ENCODE measurements at regions not wholly inside any gene's neighbourhood (a gene's known extent, or its start where the extent isn't known, plus 50 kb on each side); places are given as distances from the start of the nearest gene placed in this dataset.

DNA sequence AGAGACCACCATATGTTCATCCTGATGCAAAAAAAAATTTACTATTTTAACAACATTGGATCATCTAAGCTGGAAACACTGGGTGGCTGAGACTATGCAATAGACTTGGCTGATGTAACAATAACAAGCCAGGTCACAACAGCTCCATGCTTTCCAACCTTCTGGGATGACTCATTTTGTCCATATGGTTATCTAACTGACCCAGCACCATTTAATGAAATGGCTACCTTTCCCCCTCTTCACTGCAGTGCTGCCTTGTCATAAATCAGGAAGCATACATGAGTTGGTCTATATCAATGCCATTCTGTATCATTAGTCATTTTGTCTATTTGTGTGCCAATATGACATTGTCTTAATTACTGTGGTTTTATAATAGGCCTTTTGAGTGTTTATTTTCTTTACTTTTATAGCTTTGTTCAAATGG lies 217.6 kb upstream of the KCNJ16 start (continued):
- TF ChIP-seq FOXK1 (CRISPR knock-in tag; IDR thresholded peaks at IDR 0.05; ENCODE audit: borderline replicate concordance), result no peak
- TF ChIP-seq HES1 (IDR thresholded peaks at IDR 0.05; ENCODE audit: low read depth), result no peak
- TF ChIP-seq, protein P1, sequence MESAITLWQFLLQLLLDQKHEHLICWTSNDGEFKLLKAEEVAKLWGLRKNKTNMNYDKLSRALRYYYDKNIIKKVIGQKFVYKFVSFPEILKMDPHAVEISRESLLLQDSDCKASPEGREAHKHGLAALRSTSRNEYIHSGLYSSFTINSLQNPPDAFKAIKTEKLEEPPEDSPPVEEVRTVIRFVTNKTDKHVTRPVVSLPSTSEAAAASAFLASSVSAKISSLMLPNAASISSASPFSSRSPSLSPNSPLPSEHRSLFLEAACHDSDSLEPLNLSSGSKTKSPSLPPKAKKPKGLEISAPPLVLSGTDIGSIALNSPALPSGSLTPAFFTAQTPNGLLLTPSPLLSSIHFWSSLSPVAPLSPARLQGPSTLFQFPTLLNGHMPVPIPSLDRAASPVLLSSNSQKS (CRISPR knock-in tag; IDR thresholded peaks at IDR 0.05), result no peak
- no peak for TF ChIP-seq RBM34 (IDR thresholded peaks at IDR 0.05; ENCODE audit: borderline replicate concordance, insufficient read depth, low read length)
- TF ChIP-seq TARDBP (IDR thresholded peaks at IDR 0.05), result no peak
- TF ChIP-seq ZNF512 (tag; IDR thresholded peaks at IDR 0.05), result no peak
- TF ChIP-seq ZFX (CRISPR knock-in tag; IDR thresholded peaks at IDR 0.05), result no peak
- TF ChIP-seq MIER1 (IDR thresholded peaks at IDR 0.05; ENCODE audit: low read depth), result no peak
- no peak for TF ChIP-seq ZBED1 (IDR thresholded peaks at IDR 0.05)
- 0 out of 2 replicates have a peak, but pooled peaks have one; percentile 9 for TF ChIP-seq KLF16 (IDR thresholded peaks at IDR 0.05)
- no peak for TF ChIP-seq RBM25 (IDR thresholded peaks at IDR 0.05; ENCODE audit: low read depth, low read length, severe bottlenecking)
- TF ChIP-seq BRD9 (IDR thresholded peaks at IDR 0.05; ENCODE audit: low read depth, partially characterized antibody), result peak; percentile 71
- peak; percentile 64; the same call in 1 of the 2 replicates for TF ChIP-seq STAT5A (IDR thresholded peaks at IDR 0.05; ENCODE audit: borderline replicate concordance, low read length)
- peak; percentile 92 for TF ChIP-seq DPF2 (IDR thresholded peaks at IDR 0.05)
- TF ChIP-seq, protein P2, sequence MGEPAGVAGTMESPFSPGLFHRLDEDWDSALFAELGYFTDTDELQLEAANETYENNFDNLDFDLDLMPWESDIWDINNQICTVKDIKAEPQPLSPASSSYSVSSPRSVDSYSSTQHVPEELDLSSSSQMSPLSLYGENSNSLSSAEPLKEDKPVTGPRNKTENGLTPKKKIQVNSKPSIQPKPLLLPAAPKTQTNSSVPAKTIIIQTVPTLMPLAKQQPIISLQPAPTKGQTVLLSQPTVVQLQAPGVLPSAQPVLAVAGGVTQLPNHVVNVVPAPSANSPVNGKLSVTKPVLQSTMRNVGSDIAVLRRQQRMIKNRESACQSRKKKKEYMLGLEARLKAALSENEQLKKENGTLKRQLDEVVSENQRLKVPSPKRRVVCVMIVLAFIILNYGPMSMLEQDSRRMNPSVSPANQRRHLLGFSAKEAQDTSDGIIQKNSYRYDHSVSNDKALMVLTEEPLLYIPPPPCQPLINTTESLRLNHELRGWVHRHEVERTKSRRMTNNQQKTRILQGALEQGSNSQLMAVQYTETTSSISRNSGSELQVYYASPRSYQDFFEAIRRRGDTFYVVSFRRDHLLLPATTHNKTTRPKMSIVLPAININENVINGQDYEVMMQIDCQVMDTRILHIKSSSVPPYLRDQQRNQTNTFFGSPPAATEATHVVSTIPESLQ (CRISPR knock-in tag; IDR thresholded peaks at IDR 0.05), result no peak
- no peak for TF ChIP-seq DEAF1 (CRISPR knock-in tag; IDR thresholded peaks at IDR 0.05)
- peak; percentile 87 for TF ChIP-seq CEBPG (CRISPR knock-in tag; IDR thresholded peaks at IDR 0.05)
- TF ChIP-seq CEBPG (tag; conservative IDR thresholded peaks at IDR 0.05 in 1 of 2, IDR thresholded peaks at IDR 0.05 in 1 of 2), result peak; percentile 58 to 97
- no peak for TF ChIP-seq SRSF3 (IDR thresholded peaks at IDR 0.05; ENCODE audit: insufficient read depth, low read length)
- TF ChIP-seq MCM2 (IDR thresholded peaks at IDR 0.05; ENCODE audit: low read depth), result no peak
- TF ChIP-seq ZBTB9 (CRISPR knock-in tag; IDR thresholded peaks at IDR 0.05), result no peak
- no peak for TF ChIP-seq ZNF77 (CRISPR knock-in tag; IDR thresholded peaks at IDR 0.05)
- no peak for TF ChIP-seq ZNF217 (CRISPR knock-in tag; IDR thresholded peaks at IDR 0.05)
- TF ChIP-seq POLR2AphosphoS2 (IDR thresholded peaks at IDR 0.05; ENCODE audit: low read length), result no peak

All from K562 (cell line).